22Rv1 (cell line): ENCODE measurements at regions not wholly inside any gene's neighbourhood (a gene's known extent, or its start where the extent isn't known, plus 50 kb on each side); places are given as distances from the start of the nearest gene placed in this dataset.
"Not testable (repeated sequence)": the region's sequence is repeated elsewhere in the genome, so short reads cannot be mapped to it uniquely, and the experiment has no call there.

ENCODE experiments used
- CTCF ChIP-seq: fragments of 450-650 bp; IDR thresholded peaks from 2 replicates; pipeline ENCODE4 v1.5.1; 2017; ENCODE audit warnings: mild to moderate bottlenecking
- ZFX ChIP-seq: fragments of 450-650 bp; IDR thresholded peaks from 2 replicates; pipeline ENCODE4 v1.6.1; 2017; ENCODE audit warnings: antibody characterized with exemption, borderline replicate concordance

DNA sequence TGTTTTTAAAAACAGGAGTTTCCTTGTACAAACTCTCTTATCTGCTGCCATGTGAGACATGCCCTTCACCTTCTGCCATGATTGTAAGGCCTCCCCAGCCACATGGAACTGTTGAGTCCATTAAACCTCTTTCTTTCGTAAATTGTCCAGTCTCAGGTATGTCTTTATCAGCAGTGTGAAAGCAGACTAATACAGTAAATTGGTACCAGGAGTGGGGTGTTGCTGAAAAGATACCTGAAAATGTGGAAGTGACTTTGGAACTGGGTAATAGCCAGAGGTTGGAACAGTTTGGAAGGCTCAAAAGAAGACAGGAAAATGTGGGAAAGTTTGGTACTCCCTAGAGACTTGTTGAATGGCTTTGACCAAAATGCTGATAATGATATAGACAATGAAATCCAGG, 440.4 kb downstream of the MRPL39 start:
- not testable (repeated sequence) for TF ChIP-seq CTCF, ZFX
